Tongue (tissue), 1 donor: ENCODE measurements at regions not wholly inside any gene's neighbourhood (a gene's known extent, or its start where the extent isn't known, plus 50 kb on each side); places are given as distances from the start of the nearest gene placed in this dataset.

Source experiments
- DNase-seq: peaks from one replicate; pipeline ENCODE4 v3.0.0-alpha.2; 2015

DNA sequence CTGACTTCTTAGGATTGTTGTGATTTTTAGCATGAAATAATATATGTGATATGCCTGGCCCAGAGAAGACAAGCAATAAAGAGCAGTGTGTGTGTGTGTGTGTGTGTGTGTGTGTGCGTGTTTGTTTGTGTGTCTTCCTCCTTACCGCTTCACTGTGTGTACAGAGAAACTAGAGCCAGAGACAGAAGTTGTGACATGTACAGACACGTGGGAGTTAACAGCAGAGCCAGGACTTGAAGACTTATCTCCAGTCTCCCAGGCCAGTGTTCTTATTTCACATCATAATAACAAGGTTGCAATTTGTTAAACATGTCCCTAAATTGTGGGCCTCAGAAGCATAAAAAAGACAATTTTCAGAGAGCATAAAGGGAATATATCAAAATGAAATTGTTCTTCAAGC is 192.0 kb upstream of the JUN start:
- DNase-seq = peak; percentile 22

DNA sequence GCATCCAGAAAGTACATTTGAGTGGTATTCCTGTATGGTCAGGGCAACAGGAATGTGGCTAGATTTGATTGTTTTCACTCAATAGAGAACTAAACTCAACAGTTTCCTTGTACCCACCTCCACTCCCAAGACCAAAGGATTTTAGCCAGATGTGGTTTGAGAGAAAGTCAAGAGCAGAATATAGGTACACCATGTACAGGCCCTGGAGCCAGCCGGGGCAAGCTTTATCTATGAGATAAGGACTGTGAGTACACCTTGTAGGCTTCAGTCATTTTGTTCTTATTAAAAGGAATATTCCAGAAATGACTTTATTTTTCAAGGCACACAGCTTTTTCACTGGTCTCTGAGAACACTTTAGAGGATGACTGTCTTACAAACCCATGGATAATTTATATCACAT is 192.4 kb upstream of the JUN start:
- no peak for DNase-seq

DNA sequence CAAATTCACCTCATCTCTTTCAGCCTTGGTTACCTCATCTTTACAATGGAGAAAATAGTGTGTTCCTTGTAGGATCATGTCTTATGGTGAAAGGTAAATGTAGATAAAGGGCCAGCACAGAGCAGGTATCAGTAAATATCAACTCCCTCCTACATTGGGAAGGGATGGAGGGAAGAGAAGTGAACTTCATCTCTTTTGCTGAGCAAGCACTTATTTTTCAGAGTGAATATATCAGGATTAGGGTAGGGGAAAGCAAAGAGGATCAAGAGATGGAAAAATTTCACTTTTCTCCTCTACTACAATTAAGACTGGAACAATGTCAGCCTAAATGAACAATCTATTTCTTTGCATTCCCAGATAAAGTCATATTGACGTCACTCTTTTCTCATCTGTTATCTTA is 193.8 kb upstream of the JUN start:
- no peak for DNase-seq

DNA sequence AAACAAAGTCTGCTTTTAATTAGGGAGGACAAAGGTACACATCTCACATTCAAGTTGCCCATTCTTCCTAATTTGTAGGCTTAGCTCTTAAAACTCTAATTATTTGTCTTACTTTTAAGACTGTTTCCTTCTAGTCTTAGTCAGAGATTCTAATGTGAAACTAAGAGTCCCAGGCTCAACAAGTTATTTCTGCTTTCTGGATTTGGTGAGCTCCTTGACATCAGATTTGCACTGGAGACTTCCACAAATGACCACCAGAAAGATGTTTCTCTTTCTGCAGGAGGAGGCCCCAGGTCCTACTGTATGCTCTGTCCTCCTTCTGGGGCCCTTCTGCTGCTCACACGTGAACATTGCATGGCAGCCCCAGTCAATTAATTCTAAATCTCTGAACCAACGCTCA is 194.2 kb upstream of the JUN start:
- no peak for DNase-seq

DNA sequence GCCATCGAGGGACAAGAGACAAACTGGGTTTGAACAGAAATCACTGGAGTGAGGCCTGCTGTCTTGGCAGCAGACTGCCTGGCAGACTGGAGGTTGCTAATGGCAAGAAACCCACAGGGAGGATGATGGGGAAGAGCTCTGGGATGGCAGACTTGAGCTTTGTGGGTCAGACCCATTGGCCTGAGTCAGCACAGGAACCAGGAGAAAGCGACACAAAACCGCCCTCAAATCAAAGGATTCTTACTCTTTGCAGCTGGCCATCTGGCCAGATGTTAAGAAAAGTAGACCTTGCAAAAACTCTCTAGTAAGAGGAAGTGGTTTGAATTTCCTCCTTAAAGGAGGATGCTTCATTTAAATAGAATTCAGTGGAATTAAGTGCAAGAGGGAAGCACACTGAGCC is 195.2 kb upstream of the JUN start:
- DNase-seq = peak; percentile 41

DNA sequence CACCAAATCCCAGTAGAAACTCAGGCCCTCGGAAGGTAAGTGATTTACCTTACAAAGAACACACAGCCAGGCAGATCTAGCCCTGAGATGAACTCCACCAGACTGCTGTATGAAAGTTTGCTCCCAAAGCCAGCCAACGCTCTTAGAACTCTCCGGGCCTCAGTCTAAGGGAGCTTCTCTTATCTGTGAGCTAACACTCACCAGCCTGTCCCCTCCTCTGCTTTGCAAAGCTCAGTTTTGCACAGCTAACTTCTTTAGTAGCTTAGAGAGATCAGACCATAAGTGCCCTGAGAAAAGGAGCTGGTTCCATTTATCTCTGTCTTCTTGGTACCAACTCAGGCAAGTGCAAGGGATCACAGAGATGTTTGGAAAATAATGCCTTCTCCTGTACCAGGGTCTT is 195.8 kb upstream of the JUN start:
- no peak for DNase-seq

DNA sequence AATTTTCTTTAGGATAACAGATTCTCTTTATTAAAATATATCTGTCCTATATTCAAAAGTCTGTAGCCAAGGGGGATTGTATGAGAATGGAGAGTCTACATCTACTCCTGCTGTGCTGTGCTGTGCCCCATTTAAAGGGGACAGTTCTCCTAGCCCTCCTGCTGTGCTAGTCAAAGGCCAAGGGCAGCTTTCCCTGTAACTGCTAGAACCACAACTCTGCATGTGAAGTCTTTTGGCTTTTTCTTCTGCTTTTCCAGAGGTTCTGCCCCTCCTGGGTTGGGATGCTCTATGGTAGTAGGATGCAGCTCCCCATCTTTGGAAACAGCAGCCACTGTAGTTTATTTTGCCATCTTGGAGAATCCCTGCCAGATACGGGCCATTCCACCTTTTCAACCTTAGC is 197.5 kb upstream of the JUN start:
- DNase-seq = no peak

DNA sequence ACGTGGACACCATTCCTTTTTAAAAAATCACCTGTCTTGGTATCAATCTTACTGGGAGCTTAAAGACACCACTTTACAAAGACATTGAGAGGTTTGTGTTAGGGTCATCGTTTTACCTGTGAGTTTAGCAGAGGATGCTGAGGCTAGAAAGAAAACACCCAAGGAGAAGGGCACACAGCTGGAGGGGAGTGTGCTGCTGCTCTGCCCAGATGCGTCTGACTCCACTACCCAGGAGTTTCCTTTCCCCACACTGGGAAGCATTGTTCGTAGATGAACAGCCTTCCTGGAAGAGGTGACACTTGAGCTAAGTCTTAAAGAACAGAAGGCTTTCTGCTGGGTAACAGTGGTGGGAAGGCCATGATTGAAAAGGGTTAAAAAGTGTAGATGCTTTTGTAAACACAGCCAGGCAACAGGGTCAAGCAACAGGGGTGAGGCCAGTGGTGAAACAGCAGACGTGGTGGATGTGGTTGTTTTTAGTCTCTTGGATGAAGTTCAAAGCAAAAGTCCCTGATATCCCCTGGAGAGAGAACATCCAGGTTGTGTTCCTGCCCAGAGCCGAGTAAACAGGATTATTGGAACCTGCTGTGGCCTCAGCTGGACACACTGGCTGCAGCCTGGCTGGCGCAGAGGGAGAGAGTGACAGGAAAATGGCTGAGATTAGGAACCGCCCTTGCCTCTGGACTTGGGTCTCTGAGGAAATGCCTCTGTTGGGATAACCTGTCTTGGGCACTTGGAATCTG is 198.6 kb upstream of the JUN start:
- DNase-seq = peak; percentile 37

DNA sequence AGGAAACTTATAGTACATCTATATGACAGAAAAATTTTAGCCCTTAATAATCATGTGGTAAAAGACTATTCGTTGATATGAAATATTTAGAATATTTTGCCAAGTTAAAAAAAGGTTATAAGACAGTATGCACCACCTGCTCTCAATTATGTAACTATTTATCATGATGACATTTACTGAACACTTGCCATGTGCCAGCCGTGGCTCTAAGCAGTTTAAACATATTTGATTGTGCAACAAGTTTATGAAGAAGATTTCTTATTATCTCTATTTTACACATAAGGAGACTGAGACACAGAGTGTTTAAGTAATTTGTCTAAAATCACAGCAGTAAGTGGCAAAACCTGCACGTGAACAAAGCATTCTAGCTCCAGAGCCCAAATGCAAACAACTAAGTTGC is 199.3 kb upstream of the JUN start:
- DNase-seq = peak; percentile 57

DNA sequence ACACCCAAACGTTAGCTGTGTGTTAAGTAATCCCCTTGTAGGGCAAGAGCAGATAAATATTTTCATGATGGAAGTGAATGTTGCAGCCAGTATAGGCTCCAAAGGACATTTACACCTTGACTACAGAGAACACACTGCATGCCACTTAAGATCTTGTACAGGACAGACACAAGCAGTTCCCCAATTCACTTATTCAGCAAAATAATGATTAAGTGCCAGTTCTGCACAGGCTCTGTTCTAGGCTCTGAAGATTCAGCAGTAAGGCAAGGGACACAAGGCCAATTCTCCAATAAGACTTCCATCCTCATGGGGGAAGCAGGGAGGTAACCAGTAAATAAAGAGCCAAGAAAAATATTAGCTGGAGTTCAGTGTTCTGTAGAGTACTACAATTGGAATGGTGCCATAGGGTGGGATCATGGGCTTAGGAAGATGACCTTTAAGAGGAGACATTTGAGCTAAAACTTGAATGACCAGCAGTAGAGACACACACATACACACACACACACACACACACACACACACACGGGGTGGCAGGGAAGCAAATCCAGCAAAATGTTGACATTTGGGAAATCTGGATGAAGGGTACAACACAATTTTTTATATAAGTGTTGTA is 199.9 kb upstream of the JUN start:
- DNase-seq = peak; percentile 32

DNA sequence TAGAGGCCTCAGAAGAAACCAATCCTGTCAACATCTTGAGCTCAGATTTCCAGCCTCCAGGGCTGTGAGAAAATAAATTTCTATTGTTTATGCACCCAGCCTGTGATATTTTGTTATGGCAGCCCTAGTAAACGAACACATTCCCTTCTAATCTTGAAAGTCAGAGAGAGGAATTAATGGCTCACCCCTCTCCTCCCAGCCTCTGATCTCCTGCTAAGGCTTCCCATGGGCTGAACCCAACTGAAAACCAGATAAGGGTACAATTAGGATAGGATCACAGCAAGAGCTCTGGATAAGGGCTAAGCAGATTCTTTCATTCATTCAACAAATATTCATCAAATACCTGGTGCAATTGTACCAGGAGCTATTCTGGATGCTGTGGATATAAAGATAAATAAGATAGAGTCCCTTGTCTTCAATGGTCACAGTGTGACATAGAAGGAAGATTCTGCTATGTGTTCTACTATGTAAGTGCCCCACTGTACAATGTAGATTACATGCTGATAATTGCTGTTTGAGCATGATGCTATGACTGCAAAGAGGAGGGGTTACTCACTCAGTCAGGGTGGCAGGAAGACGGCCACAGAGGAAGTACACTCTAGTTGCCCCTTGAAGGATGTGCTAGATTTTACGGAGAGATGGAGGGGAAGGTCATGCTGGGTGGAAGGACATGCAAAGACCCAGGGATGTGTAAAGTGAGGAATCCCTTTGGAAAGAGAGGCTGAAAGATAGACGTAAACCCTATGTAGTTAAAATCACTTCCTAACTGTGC is 203.3 kb upstream of the JUN start:
- DNase-seq = no peak

DNA sequence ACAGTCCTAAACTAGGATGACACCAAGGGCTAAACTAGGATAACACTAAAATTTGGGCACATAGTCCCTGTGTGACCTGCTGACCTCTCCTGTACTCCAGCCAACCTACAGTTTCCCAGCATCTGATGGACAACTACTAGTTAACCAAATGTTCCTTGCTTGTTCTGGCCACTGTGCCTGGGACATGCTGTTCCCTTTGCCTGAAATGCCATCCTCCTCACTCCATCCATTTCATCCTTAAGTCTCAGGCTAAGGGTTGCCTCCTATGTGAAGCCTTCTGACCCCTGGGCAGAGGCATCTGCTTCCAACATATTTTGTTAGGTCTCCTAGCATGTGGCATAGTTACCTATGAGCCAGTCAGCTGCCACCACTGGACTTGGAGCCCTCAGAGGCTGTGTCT is 204.9 kb upstream of the JUN start:
- DNase-seq = no peak

DNA sequence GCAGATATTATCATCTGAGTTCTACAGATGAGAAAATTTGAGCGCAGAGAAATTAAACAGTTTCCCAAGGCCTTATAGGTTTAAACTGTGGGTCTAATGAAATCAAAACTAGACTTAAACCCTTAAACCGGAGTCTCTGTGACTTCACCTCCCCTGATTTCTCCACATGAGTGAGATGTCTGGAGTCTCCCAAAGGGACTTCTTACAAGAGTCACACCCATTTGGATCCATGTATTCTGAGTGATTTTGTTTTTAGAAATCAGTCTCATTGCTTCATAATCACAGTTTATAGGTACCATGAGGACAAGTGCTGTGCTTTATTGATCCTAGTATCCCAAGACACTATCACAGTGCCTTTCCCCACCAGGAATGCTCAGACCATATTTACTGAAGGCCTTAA is 206.0 kb upstream of the JUN start:
- no peak for DNase-seq

DNA sequence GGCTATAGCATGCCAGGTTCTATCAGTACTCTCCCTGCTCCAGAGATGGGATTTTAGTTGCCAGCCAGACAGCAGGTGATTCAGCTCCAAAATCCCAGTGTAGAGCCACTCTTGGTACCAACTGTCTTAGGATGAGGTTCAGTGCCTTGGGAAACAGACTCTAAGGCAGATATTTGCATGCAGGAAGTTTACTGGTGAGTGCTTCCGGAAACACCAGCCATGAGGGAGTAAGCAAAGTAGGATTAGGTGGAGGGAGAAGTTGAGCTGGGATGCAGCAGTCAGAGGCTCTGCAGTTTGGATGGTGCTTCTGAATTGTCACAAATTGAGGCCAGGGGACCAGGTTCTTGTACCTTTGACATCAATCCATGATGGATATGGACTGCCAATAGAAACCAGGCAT is 207.5 kb upstream of the JUN start:
- DNase-seq = no peak

DNA sequence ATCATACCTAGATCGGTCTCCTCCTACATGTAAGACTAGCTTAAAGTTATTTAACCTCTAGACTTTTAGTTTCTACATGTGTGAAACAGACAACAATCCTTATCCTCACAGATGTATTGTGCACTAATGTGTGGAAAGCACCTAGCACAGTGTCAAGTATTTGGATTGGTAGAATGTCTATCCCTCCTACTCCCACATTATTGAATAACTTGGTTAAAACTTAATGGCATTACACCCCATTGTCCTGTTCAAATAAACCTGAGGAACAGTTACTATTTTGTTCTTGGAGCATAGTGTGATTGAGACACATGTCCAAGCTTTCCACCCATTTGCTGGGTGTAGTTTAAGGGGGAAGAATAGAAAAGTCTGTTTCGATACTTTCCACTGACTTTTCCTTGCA is 208.8 kb upstream of the JUN start:
- no peak for DNase-seq

DNA sequence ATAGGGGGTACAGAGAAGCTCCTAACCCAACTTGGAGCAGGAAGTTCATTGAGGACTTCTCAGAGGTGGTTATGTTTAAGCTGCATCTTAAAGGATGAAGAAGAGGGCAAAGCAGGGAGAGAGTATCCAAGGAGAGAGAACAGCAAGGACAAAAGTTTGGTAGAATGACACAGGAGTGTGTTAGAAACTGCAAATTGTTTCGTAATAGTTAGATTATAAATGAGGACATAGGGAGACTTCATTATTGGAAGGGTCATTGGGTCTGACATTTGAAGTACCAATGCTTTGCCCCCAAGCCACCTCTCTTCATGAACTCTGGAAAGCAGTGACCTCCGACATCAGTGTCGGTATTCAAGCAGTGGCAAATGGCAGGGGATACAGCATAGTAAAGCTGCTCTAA is 209.6 kb upstream of the JUN start:
- no peak for DNase-seq

DNA sequence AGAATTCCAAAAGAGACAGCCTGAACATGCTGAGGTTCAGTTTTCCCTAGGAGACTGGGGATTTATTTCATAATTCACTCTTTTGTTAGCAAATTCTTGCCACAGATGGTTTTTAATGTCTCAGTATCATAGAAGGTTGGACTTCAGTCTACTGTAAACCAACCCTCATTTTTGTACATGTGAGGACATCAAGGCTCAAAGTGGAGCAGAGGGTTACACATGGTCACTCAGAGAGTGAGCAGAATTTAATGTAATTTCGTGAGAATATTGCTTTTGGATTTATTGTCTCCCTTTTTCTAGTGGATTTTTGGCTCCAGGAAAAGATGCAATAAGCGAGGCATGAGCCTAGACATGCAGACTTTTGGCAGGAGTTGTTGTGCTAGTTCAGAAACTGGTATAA is 210.8 kb upstream of the JUN start:
- no peak for DNase-seq

DNA sequence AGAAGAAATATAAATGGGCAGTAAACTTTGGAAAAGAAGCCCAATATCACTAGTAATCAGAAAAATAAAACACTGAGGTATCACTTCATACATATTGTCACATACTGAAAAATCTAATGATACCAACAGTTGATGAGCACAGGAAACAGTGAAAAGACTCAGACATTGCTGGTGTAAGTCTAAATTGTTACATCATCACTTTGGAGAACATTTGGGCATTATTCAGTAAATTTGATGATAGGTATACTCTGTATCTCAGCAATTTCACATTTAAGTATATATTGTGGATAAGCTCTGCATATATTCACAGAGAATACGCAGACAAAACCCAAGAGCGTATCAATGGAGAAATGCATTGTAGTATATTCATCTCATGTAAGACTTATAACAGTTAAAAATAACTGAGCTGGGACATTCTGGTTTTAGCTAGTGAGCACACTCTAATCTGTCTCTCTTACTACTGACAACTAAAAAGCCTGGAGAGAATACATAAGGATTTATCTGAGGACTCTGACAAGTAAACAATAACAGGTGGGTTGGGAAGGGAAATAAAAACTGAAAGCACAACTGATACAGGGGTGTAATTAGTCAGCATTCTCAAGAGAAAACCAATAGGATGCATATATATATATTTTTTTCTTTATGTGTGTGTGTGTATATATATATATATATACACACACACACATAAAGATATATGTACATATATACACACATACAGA is 212.7 kb upstream of the JUN start:
- DNase-seq = no peak

DNA sequence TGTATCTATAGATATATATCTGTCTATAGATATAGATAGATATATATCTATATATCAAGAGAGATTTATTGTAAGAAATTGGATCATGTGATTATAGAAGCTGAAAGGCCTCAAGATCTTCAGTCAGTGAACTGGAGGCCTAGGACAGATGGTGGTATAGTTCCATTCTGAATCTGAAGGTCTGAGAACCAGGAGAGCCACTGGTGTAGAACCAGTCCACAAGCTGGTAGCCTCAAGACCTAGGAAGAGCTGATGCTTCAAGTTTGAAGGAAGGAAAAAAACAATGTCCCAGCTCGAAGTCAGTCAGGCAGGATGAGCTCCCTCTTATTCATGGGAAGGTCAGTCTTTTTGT is 213.2 kb upstream of the JUN start:
- no peak for DNase-seq

DNA sequence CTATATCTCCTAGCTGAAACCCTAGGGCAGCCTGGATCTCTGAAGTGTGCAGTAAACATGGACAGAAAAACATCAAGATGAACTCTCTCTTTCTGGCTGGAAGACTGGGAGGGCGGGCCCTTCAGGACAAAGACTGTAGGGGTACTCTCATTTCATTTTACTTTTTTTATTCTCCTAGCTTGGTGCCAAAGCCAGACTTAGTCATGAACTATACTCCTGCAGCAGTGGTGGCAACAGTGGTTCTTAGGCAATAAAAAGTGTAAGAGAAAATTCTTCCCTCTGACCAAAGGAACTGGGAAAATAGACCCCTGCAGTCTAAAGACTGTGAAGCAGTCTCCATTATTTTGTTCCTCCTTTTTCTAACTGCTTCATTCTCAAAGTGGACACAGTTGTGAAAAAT is 213.8 kb upstream of the JUN start:
- DNase-seq = no peak

DNA sequence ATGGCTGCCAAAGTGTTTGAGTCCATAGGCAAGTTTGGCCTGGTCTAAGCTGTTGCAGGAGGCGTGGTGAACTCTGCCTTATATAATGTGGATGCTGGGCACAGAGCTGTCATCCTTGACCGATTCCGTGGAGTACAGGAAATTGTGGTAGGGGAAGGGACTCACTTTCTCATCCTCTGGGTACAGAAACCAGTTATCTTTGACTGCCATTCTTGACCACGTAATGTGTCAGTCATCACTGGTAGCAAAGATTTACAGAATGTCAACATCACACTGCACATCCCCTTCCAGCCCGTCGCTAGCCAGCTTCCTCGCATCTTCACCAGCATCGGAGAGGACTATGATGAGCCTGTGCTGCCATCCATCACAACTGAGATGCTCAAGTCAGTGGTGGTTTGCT is 215.8 kb upstream of the JUN start:
- no peak for DNase-seq

DNA sequence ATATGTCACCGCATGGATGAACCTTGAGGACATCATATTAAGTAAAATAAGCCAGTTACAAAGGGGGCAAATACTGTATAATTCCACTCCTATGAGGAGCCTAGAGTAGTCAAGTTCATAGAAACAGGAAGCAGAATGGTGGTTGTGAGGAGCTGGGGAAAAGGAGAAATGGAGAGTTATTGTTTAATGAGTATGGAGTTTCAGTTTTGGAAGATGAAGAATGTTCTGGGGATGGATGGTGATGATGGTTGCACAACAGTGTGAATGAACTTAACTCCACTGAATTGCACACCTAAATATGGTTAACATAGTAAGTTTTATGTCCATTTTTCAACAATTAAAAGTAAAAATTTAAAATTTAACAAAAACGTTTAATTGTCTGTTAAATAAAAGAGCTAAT is 220.9 kb upstream of the JUN start:
- no peak for DNase-seq
